ENCODE measurements at regions not wholly inside any gene's neighbourhood (a gene's known extent, or its start where the extent isn't known, plus 50 kb on each side); places are given as distances from the start of the nearest gene placed in this dataset.
"Not testable (repeated sequence)": the region's sequence is repeated elsewhere in the genome, so short reads cannot be mapped to it uniquely, and the experiment has no call there.

DNA sequence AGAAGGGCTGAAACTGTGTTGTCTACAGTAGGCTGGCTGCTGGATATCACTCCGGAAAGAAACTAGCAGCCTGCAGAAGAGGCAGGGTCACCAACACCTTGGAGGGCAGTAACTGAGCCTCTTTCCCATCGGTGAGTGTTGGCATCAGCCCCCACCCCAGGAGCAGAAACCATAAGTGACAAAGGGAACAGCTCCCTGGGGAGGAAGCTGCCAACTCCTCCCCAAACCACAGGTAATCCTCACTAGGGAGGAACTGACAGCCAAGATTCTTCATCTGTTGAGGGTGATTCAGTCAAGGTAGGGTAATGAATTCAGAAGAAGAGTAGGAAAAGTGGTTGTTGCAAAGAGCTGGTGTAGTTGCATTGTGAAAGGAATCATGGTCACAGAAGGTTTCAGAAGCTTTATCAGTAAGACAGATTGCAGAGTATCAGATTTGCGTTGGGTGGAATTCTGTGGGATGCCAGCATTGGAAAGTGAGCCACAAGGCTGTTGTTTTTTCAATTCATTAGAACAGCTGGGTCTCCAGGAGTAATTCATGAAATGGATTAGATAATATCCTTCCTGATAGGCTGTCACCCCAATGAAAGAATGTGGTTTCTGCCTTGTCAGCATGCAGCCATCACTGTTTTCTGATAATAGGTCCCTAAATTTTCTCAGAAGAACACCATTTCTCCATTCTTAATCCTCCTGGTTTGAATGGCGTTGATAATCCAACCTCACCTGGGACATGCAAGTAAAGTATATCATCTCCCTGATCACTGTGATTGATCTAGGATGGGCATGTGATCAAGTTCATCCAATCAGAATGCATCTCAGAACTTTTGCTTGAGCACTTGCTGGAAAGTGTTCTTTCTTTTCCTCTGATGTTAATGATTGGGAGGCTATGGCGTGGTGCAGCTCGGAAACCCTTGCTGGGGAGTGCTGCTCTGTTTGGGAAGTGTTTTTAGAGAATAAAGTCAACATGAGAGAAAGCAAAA is 75.0 kb upstream of the CTBP2 start:
- TF ChIP-seq, protein P1, sequence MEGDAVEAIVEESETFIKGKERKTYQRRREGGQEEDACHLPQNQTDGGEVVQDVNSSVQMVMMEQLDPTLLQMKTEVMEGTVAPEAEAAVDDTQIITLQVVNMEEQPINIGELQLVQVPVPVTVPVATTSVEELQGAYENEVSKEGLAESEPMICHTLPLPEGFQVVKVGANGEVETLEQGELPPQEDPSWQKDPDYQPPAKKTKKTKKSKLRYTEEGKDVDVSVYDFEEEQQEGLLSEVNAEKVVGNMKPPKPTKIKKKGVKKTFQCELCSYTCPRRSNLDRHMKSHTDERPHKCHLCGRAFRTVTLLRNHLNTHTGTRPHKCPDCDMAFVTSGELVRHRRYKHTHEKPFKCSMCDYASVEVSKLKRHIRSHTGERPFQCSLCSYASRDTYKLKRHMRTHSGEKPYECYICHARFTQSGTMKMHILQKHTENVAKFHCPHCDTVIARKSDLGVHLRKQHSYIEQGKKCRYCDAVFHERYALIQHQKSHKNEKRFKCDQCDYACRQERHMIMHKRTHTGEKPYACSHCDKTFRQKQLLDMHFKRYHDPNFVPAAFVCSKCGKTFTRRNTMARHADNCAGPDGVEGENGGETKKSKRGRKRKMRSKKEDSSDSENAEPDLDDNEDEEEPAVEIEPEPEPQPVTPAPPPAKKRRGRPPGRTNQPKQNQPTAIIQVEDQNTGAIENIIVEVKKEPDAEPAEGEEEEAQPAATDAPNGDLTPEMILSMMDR (IDR thresholded peaks at IDR 0.05; ENCODE audit: insufficient read depth, low read length, poor library complexity, severe bottlenecking) = no peak
- DNase-seq (ENCODE audit: low read depth) = no peak

DNA sequence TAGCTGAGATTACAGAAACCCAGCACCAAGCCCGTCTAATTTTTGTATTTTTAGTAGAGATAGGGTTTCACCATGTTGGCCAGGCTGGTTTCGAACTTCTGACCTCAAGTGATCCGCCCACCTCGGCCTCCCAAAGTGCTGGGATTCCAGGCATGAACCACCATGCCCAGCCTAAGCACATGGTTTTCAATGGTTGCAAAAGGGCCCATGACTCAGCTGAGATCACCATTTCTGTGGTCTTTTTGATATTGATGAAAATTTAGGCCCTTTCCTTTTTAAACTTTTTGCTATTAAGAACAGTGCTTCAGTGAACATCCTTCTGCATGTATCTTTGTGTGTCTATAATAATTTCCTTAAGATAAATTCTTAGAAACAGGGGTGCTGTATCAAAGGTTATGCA is 74.2 kb upstream of the CTBP2 start:
- H3K27me3 ChIP-seq (ENCODE audit: control insufficient read depth, insufficient read depth, low read length); H3K4me3 ChIP-seq (ENCODE audit: low read depth, low read length); DNase-seq (ENCODE audit: low read depth); H3K36me3 ChIP-seq (ENCODE audit: control insufficient read depth, insufficient read depth, low read length): not testable (repeated sequence)

More for the DNA sequence above, 75.0 kb upstream of the CTBP2 start:
- no peak overlapping the region for H3K4me3 ChIP-seq (ENCODE audit: low read depth, low read length)
- H3K27me3 ChIP-seq (ENCODE audit: control insufficient read depth, insufficient read depth, low read length) = no peaks in the 10 kb centered on the region
- H3K36me3 ChIP-seq (ENCODE audit: control insufficient read depth, insufficient read depth, low read length) = no peaks in the 10 kb centered on the region

DNA sequence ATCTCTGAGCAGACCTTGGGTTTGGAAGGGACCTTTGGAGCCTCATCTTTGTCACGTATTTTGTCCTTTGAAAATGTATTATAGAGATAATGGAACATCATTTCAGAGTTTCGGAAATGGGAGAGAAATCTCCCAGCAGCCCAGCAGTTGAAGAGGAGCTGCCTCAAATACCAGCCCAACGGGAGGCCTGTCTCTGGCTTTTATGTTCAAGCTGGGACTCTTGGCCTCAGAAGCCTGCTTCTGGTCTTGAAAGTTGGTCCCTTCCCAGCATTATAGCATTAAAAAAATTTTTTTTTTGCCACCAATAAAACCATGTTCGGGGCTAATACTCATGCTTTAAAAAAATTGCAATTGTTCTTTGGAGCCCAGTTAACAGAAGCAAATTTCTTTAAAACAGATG is 73.4 kb upstream of the CTBP2 start:
- TF ChIP-seq, protein P1 (IDR thresholded peaks at IDR 0.05; ENCODE audit: insufficient read depth, low read length, poor library complexity, severe bottlenecking) = no peak
- H3K4me3 ChIP-seq (ENCODE audit: low read depth, low read length) = no peak overlapping the region
- no peaks in the 10 kb centered on the region for H3K27me3 ChIP-seq (ENCODE audit: control insufficient read depth, insufficient read depth, low read length)
- H3K36me3 ChIP-seq (ENCODE audit: control insufficient read depth, insufficient read depth, low read length) = no peaks in the 10 kb centered on the region
- no peak for DNase-seq (ENCODE audit: low read depth)

- Histone ChIP-seq H3K27me3 (ENCODE audit: control insufficient read depth, insufficient read depth, low read length) (no peaks in the 10 kb centered on the region), H3K36me3 (ENCODE audit: control insufficient read depth, insufficient read depth, low read length) (no peaks in the 10 kb centered on the region), H3K4me3 (ENCODE audit: low read depth, low read length) (no peak overlapping the region)
- no peak for DNase-seq (ENCODE audit: low read depth)
- TF ChIP-seq, protein P1 (IDR thresholded peaks at IDR 0.05; ENCODE audit: insufficient read depth, low read length, poor library complexity, severe bottlenecking) = no peak
Measured at GRCh38 chr10:125232841-125233240, 72.5 kb upstream of the CTBP2 start.

DNA sequence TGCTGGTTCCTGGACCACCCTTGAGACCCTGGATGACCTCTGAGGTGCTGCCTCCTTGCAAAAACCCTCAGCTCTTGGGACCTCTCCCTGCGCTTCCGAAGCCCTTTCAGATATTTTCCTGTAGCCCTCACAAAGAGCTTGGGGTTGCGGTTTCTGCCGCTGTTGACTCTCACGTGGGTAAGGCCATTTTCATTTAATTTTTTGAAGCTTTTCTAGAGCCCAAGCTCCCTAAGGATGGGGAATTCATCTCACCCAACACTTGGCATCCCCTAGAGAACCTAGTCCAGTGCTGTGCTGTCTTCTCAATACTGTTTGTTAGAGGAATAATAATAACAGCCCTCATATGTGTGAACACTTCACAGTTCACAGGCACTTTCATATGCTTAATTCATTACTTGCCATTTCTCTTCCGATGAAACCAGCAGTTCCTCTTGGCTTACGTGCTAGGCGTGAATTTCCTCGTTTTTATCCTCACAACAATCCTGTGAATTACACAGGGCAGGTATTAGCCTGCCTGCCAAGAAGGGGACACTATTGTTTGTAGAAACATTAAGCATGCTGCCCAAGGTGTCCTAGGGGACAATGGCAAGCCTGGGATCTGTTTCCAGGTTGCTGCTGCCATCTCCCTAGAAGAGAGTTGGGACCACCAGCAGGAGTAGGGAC is 71.6 kb upstream of the CTBP2 start:
- TF ChIP-seq, protein P1 (IDR thresholded peaks at IDR 0.05; ENCODE audit: insufficient read depth, low read length, poor library complexity, severe bottlenecking) = no peak
- no peak overlapping the region for H3K4me3 ChIP-seq (ENCODE audit: low read depth, low read length)
- H3K36me3 ChIP-seq (ENCODE audit: control insufficient read depth, insufficient read depth, low read length) = no peaks in the 10 kb centered on the region
- H3K27me3 ChIP-seq (ENCODE audit: control insufficient read depth, insufficient read depth, low read length) = no peaks in the 10 kb centered on the region
- no peak for DNase-seq (ENCODE audit: low read depth)

- no peak overlapping the region for H3K4me3 ChIP-seq (ENCODE audit: low read depth, low read length)
- peak; percentile 94 for DNase-seq (ENCODE audit: low read depth)
- no peaks in the 10 kb centered on the region for H3K36me3 ChIP-seq (ENCODE audit: control insufficient read depth, insufficient read depth, low read length)
- no peaks in the 10 kb centered on the region for H3K27me3 ChIP-seq (ENCODE audit: control insufficient read depth, insufficient read depth, low read length)
- TF ChIP-seq, protein P1 (IDR thresholded peaks at IDR 0.05; ENCODE audit: insufficient read depth, low read length, poor library complexity, severe bottlenecking) = no peak
Measured at GRCh38 chr10:125231116-125231812, 70.9 kb upstream of the CTBP2 start.

All from kidney epithelial cell (primary cell).